HL-60 (cell line): ENCODE measurements at regions not wholly inside any gene's neighbourhood (a gene's known extent, or its start where the extent isn't known, plus 50 kb on each side); places are given as distances from the start of the nearest gene placed in this dataset.

Source experiments
- GABPA ChIP-seq: IDR thresholded peaks from 2 replicates; pipeline ENCODE4 v1.6.1; 2012; ENCODE audit warnings: low read depth
- POLR2AphosphoS5 ChIP-seq: IDR thresholded peaks from 2 replicates; pipeline ENCODE4 v1.6.1; 2012; ENCODE audit warnings: low read depth
- TF ChIP-seq, protein P1 (sequence below): IDR thresholded peaks from one replicate; pipeline ENCODE4 v1.5.1; 2011; ENCODE audit warnings: low read length, control low read depth, inconsistent platforms; ENCODE audit not compliant: insufficient read depth
- TF ChIP-seq, protein P2 (sequence below): IDR thresholded peaks from 2 replicates; pipeline ENCODE4 v1.6.1; 2012; ENCODE audit warnings: low read depth; ENCODE audit not compliant: insufficient replicate concordance

DNA sequence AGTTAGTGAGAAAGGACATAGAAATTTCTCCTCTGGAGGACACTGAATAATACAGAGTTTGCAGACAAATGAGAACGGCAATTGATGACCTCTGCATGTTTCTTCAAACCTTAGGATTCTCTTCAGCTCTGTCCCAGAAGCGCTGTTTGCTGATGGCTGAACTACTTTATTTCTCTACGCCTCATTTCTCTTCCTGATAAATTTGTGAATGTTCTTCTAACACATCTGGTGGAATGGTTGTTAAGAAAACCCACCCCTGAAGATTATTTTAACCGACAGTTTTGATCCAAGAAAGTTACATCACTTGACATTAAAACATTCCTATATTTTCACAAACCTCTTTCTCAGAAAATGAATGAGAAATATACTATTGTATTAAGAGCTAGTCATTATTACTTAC is 1150.6 kb downstream of the DTWD2 start:
- TF ChIP-seq, protein P1, sequence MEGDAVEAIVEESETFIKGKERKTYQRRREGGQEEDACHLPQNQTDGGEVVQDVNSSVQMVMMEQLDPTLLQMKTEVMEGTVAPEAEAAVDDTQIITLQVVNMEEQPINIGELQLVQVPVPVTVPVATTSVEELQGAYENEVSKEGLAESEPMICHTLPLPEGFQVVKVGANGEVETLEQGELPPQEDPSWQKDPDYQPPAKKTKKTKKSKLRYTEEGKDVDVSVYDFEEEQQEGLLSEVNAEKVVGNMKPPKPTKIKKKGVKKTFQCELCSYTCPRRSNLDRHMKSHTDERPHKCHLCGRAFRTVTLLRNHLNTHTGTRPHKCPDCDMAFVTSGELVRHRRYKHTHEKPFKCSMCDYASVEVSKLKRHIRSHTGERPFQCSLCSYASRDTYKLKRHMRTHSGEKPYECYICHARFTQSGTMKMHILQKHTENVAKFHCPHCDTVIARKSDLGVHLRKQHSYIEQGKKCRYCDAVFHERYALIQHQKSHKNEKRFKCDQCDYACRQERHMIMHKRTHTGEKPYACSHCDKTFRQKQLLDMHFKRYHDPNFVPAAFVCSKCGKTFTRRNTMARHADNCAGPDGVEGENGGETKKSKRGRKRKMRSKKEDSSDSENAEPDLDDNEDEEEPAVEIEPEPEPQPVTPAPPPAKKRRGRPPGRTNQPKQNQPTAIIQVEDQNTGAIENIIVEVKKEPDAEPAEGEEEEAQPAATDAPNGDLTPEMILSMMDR: no peak
- no peak for TF ChIP-seq GABPA
- no peak for TF ChIP-seq POLR2AphosphoS5
- TF ChIP-seq, protein P2, sequence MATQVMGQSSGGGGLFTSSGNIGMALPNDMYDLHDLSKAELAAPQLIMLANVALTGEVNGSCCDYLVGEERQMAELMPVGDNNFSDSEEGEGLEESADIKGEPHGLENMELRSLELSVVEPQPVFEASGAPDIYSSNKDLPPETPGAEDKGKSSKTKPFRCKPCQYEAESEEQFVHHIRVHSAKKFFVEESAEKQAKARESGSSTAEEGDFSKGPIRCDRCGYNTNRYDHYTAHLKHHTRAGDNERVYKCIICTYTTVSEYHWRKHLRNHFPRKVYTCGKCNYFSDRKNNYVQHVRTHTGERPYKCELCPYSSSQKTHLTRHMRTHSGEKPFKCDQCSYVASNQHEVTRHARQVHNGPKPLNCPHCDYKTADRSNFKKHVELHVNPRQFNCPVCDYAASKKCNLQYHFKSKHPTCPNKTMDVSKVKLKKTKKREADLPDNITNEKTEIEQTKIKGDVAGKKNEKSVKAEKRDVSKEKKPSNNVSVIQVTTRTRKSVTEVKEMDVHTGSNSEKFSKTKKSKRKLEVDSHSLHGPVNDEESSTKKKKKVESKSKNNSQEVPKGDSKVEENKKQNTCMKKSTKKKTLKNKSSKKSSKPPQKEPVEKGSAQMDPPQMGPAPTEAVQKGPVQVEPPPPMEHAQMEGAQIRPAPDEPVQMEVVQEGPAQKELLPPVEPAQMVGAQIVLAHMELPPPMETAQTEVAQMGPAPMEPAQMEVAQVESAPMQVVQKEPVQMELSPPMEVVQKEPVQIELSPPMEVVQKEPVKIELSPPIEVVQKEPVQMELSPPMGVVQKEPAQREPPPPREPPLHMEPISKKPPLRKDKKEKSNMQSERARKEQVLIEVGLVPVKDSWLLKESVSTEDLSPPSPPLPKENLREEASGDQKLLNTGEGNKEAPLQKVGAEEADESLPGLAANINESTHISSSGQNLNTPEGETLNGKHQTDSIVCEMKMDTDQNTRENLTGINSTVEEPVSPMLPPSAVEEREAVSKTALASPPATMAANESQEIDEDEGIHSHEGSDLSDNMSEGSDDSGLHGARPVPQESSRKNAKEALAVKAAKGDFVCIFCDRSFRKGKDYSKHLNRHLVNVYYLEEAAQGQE: no peak
